ENCODE measurements at regions not wholly inside any gene's neighbourhood (a gene's known extent, or its start where the extent isn't known, plus 50 kb on each side); places are given as distances from the start of the nearest gene placed in this dataset.

GRCh38 chr20:50321797-50322480, 131.3 kb downstream of the CEBPB start:
- Histone ChIP-seq H3K36me3 (no peaks in the 10 kb centered on the region), H3K9me3 (no peaks in the 10 kb centered on the region), H3K4me1 (peaks cover 0 to 28% (median 20%) of the 10 kb centered on the region in 3 donors), H3K27me3 (no peaks in the 10 kb centered on the region), H3K4me3 (peak overlapping the region in 1 of 2 donors; percentile 38), H3K27ac (peak overlapping the region in 3 of 4 donors; percentile 78 to 83 (median 82))
- no peak for ATAC-seq
- WGBS, 2 donors (ENCODE audit: low coverage in 1 of 2), result 67 to 79% methylated on average over 1 to 3 of the region's 9 CpGs
- TF ChIP-seq, protein P1, sequence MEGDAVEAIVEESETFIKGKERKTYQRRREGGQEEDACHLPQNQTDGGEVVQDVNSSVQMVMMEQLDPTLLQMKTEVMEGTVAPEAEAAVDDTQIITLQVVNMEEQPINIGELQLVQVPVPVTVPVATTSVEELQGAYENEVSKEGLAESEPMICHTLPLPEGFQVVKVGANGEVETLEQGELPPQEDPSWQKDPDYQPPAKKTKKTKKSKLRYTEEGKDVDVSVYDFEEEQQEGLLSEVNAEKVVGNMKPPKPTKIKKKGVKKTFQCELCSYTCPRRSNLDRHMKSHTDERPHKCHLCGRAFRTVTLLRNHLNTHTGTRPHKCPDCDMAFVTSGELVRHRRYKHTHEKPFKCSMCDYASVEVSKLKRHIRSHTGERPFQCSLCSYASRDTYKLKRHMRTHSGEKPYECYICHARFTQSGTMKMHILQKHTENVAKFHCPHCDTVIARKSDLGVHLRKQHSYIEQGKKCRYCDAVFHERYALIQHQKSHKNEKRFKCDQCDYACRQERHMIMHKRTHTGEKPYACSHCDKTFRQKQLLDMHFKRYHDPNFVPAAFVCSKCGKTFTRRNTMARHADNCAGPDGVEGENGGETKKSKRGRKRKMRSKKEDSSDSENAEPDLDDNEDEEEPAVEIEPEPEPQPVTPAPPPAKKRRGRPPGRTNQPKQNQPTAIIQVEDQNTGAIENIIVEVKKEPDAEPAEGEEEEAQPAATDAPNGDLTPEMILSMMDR (IDR thresholded peaks at IDR 0.05), result no peak
- no peak for TF ChIP-seq POLR2A (IDR thresholded peaks at IDR 0.05)
- TF ChIP-seq POLR2AphosphoS5 (IDR thresholded peaks at IDR 0.05), result no peak

GRCh38 chr20:50322703-50323131, 132.1 kb downstream of the CEBPB start:
- Histone ChIP-seq H3K9me3 (no peaks in the 10 kb centered on the region), H3K4me1 (peaks cover 0 to 28% (median 20%) of the 10 kb centered on the region in 3 donors), H3K4me3 (no peak overlapping the region), H3K27ac (no peak overlapping the region), H3K36me3 (no peaks in the 10 kb centered on the region), H3K27me3 (no peaks in the 10 kb centered on the region)
- no peak for ATAC-seq
- TF ChIP-seq, protein P1 (IDR thresholded peaks at IDR 0.05), result no peak
- TF ChIP-seq EP300 (IDR thresholded peaks at IDR 0.05), result no peak
- TF ChIP-seq POLR2A (IDR thresholded peaks at IDR 0.05), result no peak
- no peak for TF ChIP-seq POLR2AphosphoS5 (IDR thresholded peaks at IDR 0.05)
- 96 to 98% methylated on average over 4 to 5 of the region's 5 CpGs for WGBS, 2 donors (ENCODE audit: low coverage in 1 of 2)

DNA sequence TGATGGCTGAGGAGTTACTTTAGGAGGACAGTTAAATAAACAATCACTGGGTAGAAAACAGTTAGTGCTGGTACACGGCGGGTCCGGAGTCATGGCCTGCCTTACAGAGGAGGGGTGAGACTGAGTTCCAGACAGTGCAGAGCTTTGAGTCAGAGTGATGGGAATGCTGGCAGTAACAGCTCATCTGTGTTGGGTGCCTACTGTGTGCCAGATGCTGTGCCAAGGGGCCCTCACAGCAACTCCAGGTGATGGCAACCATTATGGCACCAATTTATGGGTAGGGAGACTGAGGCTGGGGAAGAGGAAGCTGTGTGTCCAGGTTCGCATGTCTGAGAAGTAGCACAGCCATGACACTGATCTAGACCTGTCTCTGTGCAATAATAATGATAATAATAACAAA, 132.6 kb downstream of the CEBPB start:
- H3K27ac ChIP-seq, result no peak overlapping the region
- no peak for ATAC-seq
- 60 to 87% methylated on average over 1 to 4 of the region's 4 CpGs for WGBS, 2 donors (ENCODE audit: low coverage in 1 of 2)
- no peaks in the 10 kb centered on the region for H3K27me3 ChIP-seq
- no peaks in the 10 kb centered on the region for H3K9me3 ChIP-seq
- H3K36me3 ChIP-seq, result no peaks in the 10 kb centered on the region
- TF ChIP-seq POLR2AphosphoS5 (IDR thresholded peaks at IDR 0.05) (no peak), EP300 (IDR thresholded peaks at IDR 0.05) (no peak), POLR2A (IDR thresholded peaks at IDR 0.05) (no peak)
- TF ChIP-seq, protein P1 (IDR thresholded peaks at IDR 0.05), result no peak
- H3K4me1 ChIP-seq, result peaks cover 0 to 28% (median 20%) of the 10 kb centered on the region in 3 donors
- no peak overlapping the region for H3K4me3 ChIP-seq

GRCh38 chr20:50323777-50324775, 133.4 kb downstream of the CEBPB start:
- H3K9me3 ChIP-seq, result no peaks in the 10 kb centered on the region
- no peak overlapping the region for H3K4me3 ChIP-seq
- TF ChIP-seq, protein P1 (IDR thresholded peaks at IDR 0.05), result no peak
- TF ChIP-seq POLR2AphosphoS5 (IDR thresholded peaks at IDR 0.05), result no peak
- TF ChIP-seq EP300 (IDR thresholded peaks at IDR 0.05), result no peak
- no peak for TF ChIP-seq POLR2A (IDR thresholded peaks at IDR 0.05)
- peaks cover 0 to 28% (median 20%) of the 10 kb centered on the region in 3 donors for H3K4me1 ChIP-seq
- H3K36me3 ChIP-seq, result no peaks in the 10 kb centered on the region
- H3K27ac ChIP-seq, result no peak overlapping the region
- no peak for ATAC-seq
- 83 to 86% methylated on average over 4 to 5 of the region's 5 CpGs for WGBS, 2 donors (ENCODE audit: low coverage in 1 of 2)
- no peaks in the 10 kb centered on the region for H3K27me3 ChIP-seq

All from gastroesophageal sphincter (tissue), 4 donors.